ENCODE measurements at regions not wholly inside any gene's neighbourhood (a gene's known extent, or its start where the extent isn't known, plus 50 kb on each side); places are given as distances from the start of the nearest gene placed in this dataset.

GRCh38 chr7:119969054-119969453, 303.9 kb upstream of the KCND2 start:
- TF ChIP-seq POLR2A (IDR thresholded peaks at IDR 0.05) = no peak
- no peak for TF ChIP-seq CTCF (IDR thresholded peaks at IDR 0.05 in 4 of 5, conservative IDR thresholded peaks at IDR 0.05 in 1 of 5)

Data from gastrocnemius medialis (tissue), 4 donors.